Bronchial epithelial cell (primary cell): ENCODE measurements at regions not wholly inside any gene's neighbourhood (a gene's known extent, or its start where the extent isn't known, plus 50 kb on each side); places are given as distances from the start of the nearest gene placed in this dataset.

ENCODE experiments used
- DNase-seq: peaks from one replicate; pipeline ENCODE4 v3.0.0-alpha.2; 2010; ENCODE audit warnings: low read depth
- FAIRE-seq: peaks from 2 replicates; lab custom pipeline; 2011; peaks lifted over from hg19 to GRCh38; lab: Jason Lieb, UNC
- H3K27me3 ChIP-seq: 2 replicates; pipeline ENCODE4 v1.5.1; 2011; ENCODE audit warnings: low read length; ENCODE audit not compliant: control insufficient read depth, insufficient read depth
- H3K36me3 ChIP-seq: 2 replicates; pipeline ENCODE4 v1.5.1; 2011; ENCODE audit warnings: low read length; ENCODE audit not compliant: control insufficient read depth, insufficient read depth
- H3K4me3 ChIP-seq: 2 replicates; pipeline ENCODE4 v1.5.1; 2011; ENCODE audit warnings: mild to moderate bottlenecking, low read depth, low read length, control low read depth
- CTCF ChIP-seq: IDR thresholded peaks from 2 replicates; pipeline ENCODE4 v1.5.1; 2011; ENCODE audit warnings: mild to moderate bottlenecking, moderate library complexity, low read length, control low read depth, inconsistent platforms; ENCODE audit not compliant: insufficient read depth, severe bottlenecking

- peak; percentile 62 for DNase-seq
- H3K36me3 ChIP-seq = no peaks in the 10 kb centered on the region
- H3K27me3 ChIP-seq = no peaks in the 10 kb centered on the region
- no peak for FAIRE-seq
- H3K4me3 ChIP-seq = no peak overlapping the region
- TF ChIP-seq CTCF = peak; percentile 73
Measured at GRCh38 chr14:36069535-36069900, 107.0 kb downstream of the PTCSC3 start.

DNA sequence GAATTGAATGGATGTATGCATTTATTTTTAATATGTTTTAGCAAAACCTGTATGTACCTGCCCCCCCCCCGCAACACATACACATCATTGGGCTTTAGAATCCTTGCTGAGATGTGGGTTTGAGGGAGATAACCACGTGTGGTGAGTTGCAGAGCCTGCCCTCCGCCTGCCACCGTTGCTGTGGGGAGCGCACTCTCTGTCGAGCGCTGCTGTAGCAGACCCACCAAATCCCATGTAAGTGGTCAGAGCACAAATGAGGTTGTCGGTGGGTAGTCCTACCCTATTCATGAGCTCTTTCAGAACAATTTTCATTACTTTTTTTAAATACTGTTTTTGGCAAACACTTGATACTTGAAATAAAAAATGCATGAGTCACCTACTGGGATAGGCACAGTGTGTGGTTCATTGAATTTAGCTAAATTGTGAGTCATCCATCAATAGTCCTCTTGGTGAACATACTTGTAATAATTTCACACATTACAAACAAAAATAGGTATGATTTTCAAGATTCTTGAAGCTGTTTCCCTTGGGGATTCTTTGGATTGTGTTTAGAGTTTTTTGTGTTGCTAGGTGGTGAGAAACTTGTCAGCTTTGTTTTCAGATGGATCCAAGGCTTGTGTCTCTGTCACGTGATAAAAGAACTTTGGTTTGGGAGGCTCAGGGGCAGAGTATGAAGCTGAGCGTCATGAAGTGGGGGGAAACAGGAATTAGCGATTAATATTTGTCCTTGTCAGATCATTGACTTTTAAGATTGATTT lies 107.6 kb downstream of the PTCSC3 start:
- no peak for TF ChIP-seq CTCF
- Histone ChIP-seq H3K27me3 (no peaks in the 10 kb centered on the region), H3K36me3 (no peaks in the 10 kb centered on the region), H3K4me3 (no peak overlapping the region)
- FAIRE-seq (no peak), DNase-seq (peak; percentile 85)

- H3K4me3 ChIP-seq = no peak overlapping the region
- H3K27me3 ChIP-seq = no peaks in the 10 kb centered on the region
- DNase-seq (peak; percentile 40), FAIRE-seq (no peak)
- H3K36me3 ChIP-seq = no peaks in the 10 kb centered on the region
- TF ChIP-seq CTCF = no peak
Measured at GRCh38 chr14:36067428-36068187, 108.9 kb downstream of the PTCSC3 start.

DNA sequence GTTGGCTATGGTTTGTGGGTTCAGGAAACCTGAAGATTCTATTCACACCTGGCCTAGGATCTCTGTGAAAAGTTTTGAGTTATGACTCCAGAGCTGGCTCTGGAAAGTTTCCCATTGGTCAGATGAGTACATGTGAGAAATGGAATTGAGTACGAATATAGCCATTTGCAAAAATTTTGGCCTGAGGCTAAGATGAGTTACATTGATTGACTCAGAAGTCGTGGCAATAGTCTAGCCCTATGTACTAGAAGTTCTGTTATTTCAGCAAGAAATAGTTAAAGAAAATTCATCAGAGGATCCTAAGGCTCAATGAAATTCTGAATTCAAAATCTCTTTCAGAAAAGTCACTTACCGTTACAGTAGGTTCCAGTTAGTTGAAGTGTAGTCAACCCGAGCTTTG lies 109.9 kb downstream of the PTCSC3 start:
- Histone ChIP-seq H3K27me3 (no peaks in the 10 kb centered on the region), H3K36me3 (no peaks in the 10 kb centered on the region), H3K4me3 (no peak overlapping the region)
- no peak for TF ChIP-seq CTCF
- FAIRE-seq = no peak
- peak; percentile 60 for DNase-seq

- Histone ChIP-seq H3K4me3 (no peak overlapping the region), H3K27me3 (no peaks in the 10 kb centered on the region), H3K36me3 (no peaks in the 10 kb centered on the region)
- no peak for DNase-seq
- FAIRE-seq = no peak
- no peak for TF ChIP-seq CTCF
Measured at GRCh38 chr14:36065831-36066230, 110.7 kb downstream of the PTCSC3 start.
